ENCODE measurements at regions not wholly inside any gene's neighbourhood (a gene's known extent, or its start where the extent isn't known, plus 50 kb on each side); places are given as distances from the start of the nearest gene placed in this dataset.

- Histone ChIP-seq H3K27ac (ENCODE audit: insufficient read depth, low read depth, low read length) (no peak overlapping the region), H3K27me3 (ENCODE audit: control insufficient read depth in 2 of 2, insufficient read depth in 2 of 2, low read length in 2 of 2) (no peaks in the 10 kb centered on the region), H3K4me1 (ENCODE audit: control insufficient read depth, extremely low read depth, insufficient read depth, low read length) (peaks cover 6% of the 10 kb centered on the region), H2AFZ (ENCODE audit: low read depth, low read length) (no peak overlapping the region), H3K79me2 (ENCODE audit: control insufficient read depth, insufficient read depth, low read length) (no peaks in the 10 kb centered on the region), H3K4me2 (ENCODE audit: insufficient read depth, low read length) (no peak overlapping the region), H4K20me1 (replicated peaks; ENCODE audit: control insufficient read depth, extremely low read depth, insufficient read depth, low read length) (no peaks in the 10 kb centered on the region), H3K9me1 (replicated peaks; ENCODE audit: control insufficient read depth, extremely low read depth, insufficient read depth, low read length) (no peaks in the 10 kb centered on the region), H3K9ac (replicated peaks; ENCODE audit: extremely low read depth, insufficient read depth, low read length) (no peak overlapping the region), H3K4me3 (replicated peaks in 1 of 3; ENCODE audit: insufficient read depth in 1 of 3, low read depth in 1 of 3, low read length in 3 of 3) (no peak overlapping the region), H3K9me3 (replicated peaks; ENCODE audit: control insufficient read depth, insufficient read depth, low read length) (no peaks in the 10 kb centered on the region), H3K36me3 (ENCODE audit: control insufficient read depth in 2 of 2, extremely low read depth in 1 of 2, insufficient read depth in 2 of 2, low read length in 2 of 2) (no peaks in the 10 kb centered on the region)
- BruUV-seq (replicated peaks) = no TSS peak
- ChIA-PET POLR2A (no interaction called here), CTCF (interaction anchor here (1.0 kb wide), 1 partner anchor 186 kb away, joined by 3 read pairs; no protein-coding TSS in a partner anchor)
- intact Hi-C loops (cut with micrococcal nuclease) = no loop called here
- no peak for DNase-seq (ENCODE audit: low read depth, low spot score)
- no peak for FAIRE-seq
- dilution Hi-C loops (cut with MboI; ENCODE audit: extremely low pct_ligation_motif_present, low sequenced_read_pairs) = no loop called here
- no peak for TF ChIP-seq MAX (IDR thresholded peaks at IDR 0.05; ENCODE audit: insufficient read depth, insufficient read length)
Observed at GRCh38 chr7:18384491-18385143, 110.9 kb upstream of the HDAC9 start.

DNA sequence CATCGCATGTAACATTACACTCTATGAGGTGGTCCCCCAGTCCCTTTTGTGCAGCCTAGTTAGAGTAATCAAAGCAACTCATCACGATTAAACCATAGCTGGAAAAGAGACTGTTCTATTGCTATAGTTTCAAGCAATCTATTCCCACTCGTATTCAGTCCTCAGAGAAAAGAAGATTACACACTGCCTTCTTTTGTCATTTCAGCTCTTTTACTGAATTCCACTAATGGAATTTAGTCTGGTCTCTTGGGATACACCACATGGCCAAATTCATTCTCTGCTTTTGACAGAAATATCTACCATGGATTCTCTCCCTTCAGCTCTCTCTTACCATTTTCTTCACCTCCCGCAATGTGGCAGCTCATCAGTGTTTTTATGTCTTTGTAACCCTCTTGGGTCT lies 108.9 kb upstream of the HDAC9 start:
- Histone ChIP-seq H3K4me1 (ENCODE audit: control insufficient read depth, extremely low read depth, insufficient read depth, low read length) (peaks cover 16% of the 10 kb centered on the region), H3K27ac (ENCODE audit: insufficient read depth, low read depth, low read length) (no peak overlapping the region), H3K4me2 (ENCODE audit: insufficient read depth, low read length) (no peak overlapping the region), H3K4me3 (replicated peaks in 1 of 3; ENCODE audit: insufficient read depth in 1 of 3, low read depth in 1 of 3, low read length in 3 of 3) (no peak overlapping the region), H3K9me3 (replicated peaks; ENCODE audit: control insufficient read depth, insufficient read depth, low read length) (no peaks in the 10 kb centered on the region), H4K20me1 (replicated peaks; ENCODE audit: control insufficient read depth, extremely low read depth, insufficient read depth, low read length) (no peaks in the 10 kb centered on the region), H3K9me1 (replicated peaks; ENCODE audit: control insufficient read depth, extremely low read depth, insufficient read depth, low read length) (no peaks in the 10 kb centered on the region), H3K27me3 (ENCODE audit: control insufficient read depth in 2 of 2, insufficient read depth in 2 of 2, low read length in 2 of 2) (no peaks in the 10 kb centered on the region), H3K79me2 (ENCODE audit: control insufficient read depth, insufficient read depth, low read length) (no peaks in the 10 kb centered on the region), H2AFZ (ENCODE audit: low read depth, low read length) (no peak overlapping the region), H3K9ac (replicated peaks; ENCODE audit: extremely low read depth, insufficient read depth, low read length) (no peak overlapping the region), H3K36me3 (ENCODE audit: control insufficient read depth in 2 of 2, extremely low read depth in 1 of 2, insufficient read depth in 2 of 2, low read length in 2 of 2) (no peaks in the 10 kb centered on the region)
- intact Hi-C loops (cut with micrococcal nuclease) (no loop called here), dilution Hi-C loops (cut with MboI; ENCODE audit: extremely low pct_ligation_motif_present, low sequenced_read_pairs) (no loop called here)
- no peak for FAIRE-seq
- POLR2A ChIA-PET = no interaction called here
- TF ChIP-seq JUN (IDR thresholded peaks at IDR 0.05; ENCODE audit: borderline replicate concordance, insufficient read depth, insufficient read length, low read depth) = no peak
- no peak for TF ChIP-seq FOS (IDR thresholded peaks at IDR 0.05; ENCODE audit: borderline replicate concordance, insufficient read depth, low read length)
- no peak for TF ChIP-seq POLR2AphosphoS5 (IDR thresholded peaks at IDR 0.05; ENCODE audit: insufficient read depth, low read depth, low read length)
- no peak for TF ChIP-seq MAX (IDR thresholded peaks at IDR 0.05; ENCODE audit: insufficient read depth, insufficient read length)
- no peak for TF ChIP-seq EZH2 (IDR thresholded peaks at IDR 0.05; ENCODE audit: borderline replicate concordance, low read depth, low read length, severe bottlenecking)
- BruUV-seq (replicated peaks) = no TSS peak
- CTCF ChIA-PET = interaction anchor here (1.0 to 1.6 kb wide), 6 partner anchors 29 to 624 kb away, joined by 3 to 4 read pairs (median 3); no protein-coding TSS in a partner anchor
- no peak for DNase-seq (ENCODE audit: low read depth, low spot score)

Measured in endothelial cell of umbilical vein (primary cell).